ENCODE measurements at regions not wholly inside any gene's neighbourhood (a gene's known extent, or its start where the extent isn't known, plus 50 kb on each side); places are given as distances from the start of the nearest gene placed in this dataset.

GRCh38 chr18:61681065-61681464 is 211.7 kb downstream of the RNF152 start:
- no peak for TF ChIP-seq CTCF (conservative IDR thresholded peaks at IDR 0.05; ENCODE audit: low read depth, low read length)
- no peak for DNase-seq (ENCODE audit: low read depth)

GRCh38 chr18:61679836-61680235 is 213.0 kb downstream of the RNF152 start:
- H3K4me3 ChIP-seq (ENCODE audit: low read depth, low read length): no peak overlapping the region
- peak; percentile 6 for DNase-seq (ENCODE audit: low read depth)
- TF ChIP-seq CTCF (conservative IDR thresholded peaks at IDR 0.05; ENCODE audit: low read depth, low read length): no peak

More at GRCh38 chr18:61681065-61681464, 211.7 kb downstream of the RNF152 start:
- no peak overlapping the region for H3K4me3 ChIP-seq (ENCODE audit: low read depth, low read length)

- no peak overlapping the region for H3K4me3 ChIP-seq (ENCODE audit: low read depth, low read length)
- DNase-seq (ENCODE audit: low read depth): no peak
- TF ChIP-seq CTCF (conservative IDR thresholded peaks at IDR 0.05; ENCODE audit: low read depth, low read length): no peak
These were observed 215.3 kb downstream of the RNF152 start for GRCh38 chr18:61677435-61677970.

- TF ChIP-seq CTCF (conservative IDR thresholded peaks at IDR 0.05; ENCODE audit: low read depth, low read length): no peak
- no peak for DNase-seq (ENCODE audit: low read depth)
- H3K4me3 ChIP-seq (ENCODE audit: low read depth, low read length): no peak overlapping the region
These were observed 215.9 kb downstream of the RNF152 start for GRCh38 chr18:61676773-61677434.

GRCh38 chr18:61669320-61669719 is 223.5 kb downstream of the RNF152 start:
- peak; percentile 48 for DNase-seq (ENCODE audit: low read depth)
- no peak for TF ChIP-seq CTCF (conservative IDR thresholded peaks at IDR 0.05; ENCODE audit: low read depth, low read length)
- no peak overlapping the region for H3K4me3 ChIP-seq (ENCODE audit: low read depth, low read length)

GRCh38 chr18:61666876-61667590 is 225.8 kb downstream of the RNF152 start:
- no peak for DNase-seq (ENCODE audit: low read depth)

More at GRCh38 chr18:61666876-61667590, 225.8 kb downstream of the RNF152 start:
- H3K4me3 ChIP-seq (ENCODE audit: low read depth, low read length): no peak overlapping the region
- TF ChIP-seq CTCF (conservative IDR thresholded peaks at IDR 0.05; ENCODE audit: low read depth, low read length): no peak
